ENCODE measurements at regions not wholly inside any gene's neighbourhood (a gene's known extent, or its start where the extent isn't known, plus 50 kb on each side); places are given as distances from the start of the nearest gene placed in this dataset.

DNA sequence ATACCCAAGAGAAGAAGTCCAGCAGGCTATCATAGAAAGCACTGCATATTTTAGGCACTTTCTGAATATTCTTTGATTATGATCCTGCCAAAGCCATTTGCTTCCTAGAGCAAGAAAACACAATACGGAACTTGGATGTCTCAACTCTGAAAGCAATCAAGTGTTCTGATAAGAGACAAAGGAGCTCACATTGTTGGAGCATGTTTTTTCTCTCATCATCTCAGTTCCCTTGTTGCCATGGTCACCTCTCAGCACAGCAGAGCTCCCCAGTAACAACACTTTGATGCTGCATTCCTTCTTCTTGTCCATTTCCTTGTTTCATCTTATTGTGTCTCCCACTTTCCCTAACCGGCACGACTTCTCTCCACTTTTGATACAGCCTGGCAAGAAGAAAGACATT, 168.7 kb upstream of the FUT9 start:
- TF ChIP-seq, protein P1, sequence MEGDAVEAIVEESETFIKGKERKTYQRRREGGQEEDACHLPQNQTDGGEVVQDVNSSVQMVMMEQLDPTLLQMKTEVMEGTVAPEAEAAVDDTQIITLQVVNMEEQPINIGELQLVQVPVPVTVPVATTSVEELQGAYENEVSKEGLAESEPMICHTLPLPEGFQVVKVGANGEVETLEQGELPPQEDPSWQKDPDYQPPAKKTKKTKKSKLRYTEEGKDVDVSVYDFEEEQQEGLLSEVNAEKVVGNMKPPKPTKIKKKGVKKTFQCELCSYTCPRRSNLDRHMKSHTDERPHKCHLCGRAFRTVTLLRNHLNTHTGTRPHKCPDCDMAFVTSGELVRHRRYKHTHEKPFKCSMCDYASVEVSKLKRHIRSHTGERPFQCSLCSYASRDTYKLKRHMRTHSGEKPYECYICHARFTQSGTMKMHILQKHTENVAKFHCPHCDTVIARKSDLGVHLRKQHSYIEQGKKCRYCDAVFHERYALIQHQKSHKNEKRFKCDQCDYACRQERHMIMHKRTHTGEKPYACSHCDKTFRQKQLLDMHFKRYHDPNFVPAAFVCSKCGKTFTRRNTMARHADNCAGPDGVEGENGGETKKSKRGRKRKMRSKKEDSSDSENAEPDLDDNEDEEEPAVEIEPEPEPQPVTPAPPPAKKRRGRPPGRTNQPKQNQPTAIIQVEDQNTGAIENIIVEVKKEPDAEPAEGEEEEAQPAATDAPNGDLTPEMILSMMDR (IDR thresholded peaks at IDR 0.05): no peak
- TF ChIP-seq POLR2A (IDR thresholded peaks at IDR 0.05): no peak
- no peak for TF ChIP-seq EP300 (IDR thresholded peaks at IDR 0.05)
